K562 (cell line): ENCODE measurements at regions not wholly inside any gene's neighbourhood (a gene's known extent, or its start where the extent isn't known, plus 50 kb on each side); places are given as distances from the start of the nearest gene placed in this dataset.

Source experiments
- ATAC-seq: fragments of 200-7000 bp; cut with Tn5 transposase; 3 replicates; pipeline ENCODE4 v1.9.1; 2020; ENCODE audit warnings: moderate library complexity
- BruUV-seq: library from RNA; stranded (reverse); fragments of 400-500 nt; replicated peaks from 2 replicates; lab custom pipeline; 2021; lab: Mats Ljungman, UMichigan
- CTCF ChIA-PET: fragments of 300-600 bp; formaldehyde crosslinking; extraction: SDS; loops from one replicate; lab custom pipeline; 2021; ENCODE audit warnings: low intra/inter-chr PET ratio; lab: Yijun Ruan, JAX
- POLR2A ChIA-PET: fragments of 300-600, 350-650 bp; sonication (Branson Sonifier 250); formaldehyde crosslinking; extraction: SDS; loops from one replicate; lab custom pipeline; 2021; ENCODE audit warnings: antibody characterized with exemption, inconsistent platforms; lab: Yijun Ruan, JAX
- DNase-seq, 4 experiments: peaks; one replicate each; pipeline versions ENCODE4 v3.0.0 to v3.0.0-alpha.2; 2011 to 2018; ENCODE audit warnings: low spot score in 3 of 4, mixed read lengths in 3 of 4; ENCODE audit errors: extremely low read depth in 1 of 4
- FAIRE-seq: peaks from 2 replicates; lab custom pipeline; 2011; peaks lifted over from hg19 to GRCh38; lab: Jason Lieb, UNC
- H2AFZ ChIP-seq: 2 replicates; pipeline ENCODE4 v1.6.0; 2011; ENCODE audit warnings: low read depth, low read length, control low read depth, inconsistent platforms
- H3K27ac ChIP-seq: fragments of 200-600 bp; 3 replicates; pipeline ENCODE4 v1.8.0; 2011; ENCODE audit warnings: low read depth, mild to moderate bottlenecking, control low read depth, inconsistent platforms, low read length, moderate library complexity, mixed read lengths; ENCODE audit errors: extremely low read depth
- H3K27me3 ChIP-seq, 2 experiments: fragments of 300-600 bp in 1 of 2; 2 replicates in 1 of 2; 3 replicates in 1 of 2; pipeline versions ENCODE4 v1.6.0 to v1.8.0; 2011; ENCODE audit warnings: inconsistent platforms in 2 of 2, low read length in 2 of 2, mild to moderate bottlenecking in 1 of 2, mixed read lengths in 1 of 2, moderate library complexity in 1 of 2; ENCODE audit not compliant: control insufficient read depth in 2 of 2, insufficient read depth in 2 of 2
- H3K36me3 ChIP-seq: fragments of 300-600 bp; 3 replicates; pipeline ENCODE4 v1.8.0; 2011; ENCODE audit warnings: mild to moderate bottlenecking, low read length, inconsistent platforms; ENCODE audit not compliant: control insufficient read depth, insufficient read depth
- H3K4me1 ChIP-seq, 2 experiments: fragments of 200-600 bp in 1 of 2; replicated peaks in 1 of 2; 2 replicates in 1 of 2; 3 replicates in 1 of 2; pipeline versions ENCODE4 v1.5.1 to v1.8.0; 2011; ENCODE audit warnings: inconsistent platforms in 2 of 2, low read length in 2 of 2, mild to moderate bottlenecking in 1 of 2, mixed read lengths in 1 of 2, moderate library complexity in 1 of 2; ENCODE audit not compliant: control insufficient read depth in 2 of 2, insufficient read depth in 2 of 2
- H3K4me2 ChIP-seq: 2 replicates; pipeline ENCODE4 v1.6.1; 2011; ENCODE audit warnings: low read length, control low read depth, inconsistent platforms, mixed read lengths; ENCODE audit not compliant: insufficient read depth
- H3K4me3 ChIP-seq: fragments of 200-600 bp; sonication (generic), shearing (Covaris generic); 2 replicates; pipeline ENCODE4 v1.5.1; 2016; ENCODE audit warnings: control low read depth, inconsistent platforms
- H3K79me2 ChIP-seq: fragments of 200-600 bp; 3 replicates; pipeline ENCODE4 v1.8.0; 2011; ENCODE audit warnings: low read length, inconsistent platforms; ENCODE audit not compliant: control insufficient read depth, insufficient read depth
- H3K9ac ChIP-seq, 2 experiments: 2 replicates each; pipeline versions ENCODE4 v1.6.0 to v1.6.1; 2011; ENCODE audit warnings: low read depth in 2 of 2, low read length in 2 of 2, control low read depth in 1 of 2, inconsistent platforms in 1 of 2, mild to moderate bottlenecking in 1 of 2, mixed read lengths in 1 of 2; ENCODE audit not compliant: insufficient read depth in 1 of 2
- H3K9me1 ChIP-seq: one replicate; pipeline ENCODE4 v1.6.0; 2011; ENCODE audit warnings: inconsistent platforms, mild to moderate bottlenecking, low read length, moderate library complexity; ENCODE audit not compliant: control insufficient read depth, insufficient read depth
- H3K9me3 ChIP-seq: replicated peaks from 2 replicates; pipeline ENCODE4 v1.5.1; 2011; ENCODE audit warnings: low read depth, low read length, inconsistent platforms; ENCODE audit not compliant: control insufficient read depth, insufficient read depth
- H4K20me1 ChIP-seq: replicated peaks from 2 replicates; pipeline ENCODE4 v1.6.1; 2011; ENCODE audit warnings: low read length, inconsistent platforms, mixed read lengths; ENCODE audit not compliant: control insufficient read depth, insufficient read depth
- GATAD2B ChIP-seq: fragments of 450-650 bp; IDR thresholded peaks from 2 replicates; pipeline ENCODE4 v1.6.1; 2017; ENCODE audit warnings: mild to moderate bottlenecking, borderline replicate concordance
- HINFP ChIP-seq: fragments of 450-650 bp; conservative IDR thresholded peaks from 2 replicates; pipeline ENCODE4 v1.6.1; 2016; ENCODE audit warnings: missing genetic modification characterization, low read depth, mild to moderate bottlenecking, control low read depth, missing compliant biosample characterization
- HMBOX1 ChIP-seq: sonication (generic); IDR thresholded peaks from 2 replicates; pipeline ENCODE4 v1.6.1; 2016
- NR0B1 ChIP-seq: fragments of 450-650 bp; IDR thresholded peaks from one replicate; pipeline ENCODE4 v1.6.1; 2018; ENCODE audit warnings: mild to moderate bottlenecking, moderate library complexity; ENCODE audit not compliant: partially characterized antibody
- PRMT5 ChIP-seq: sonication (generic); formaldehyde crosslinking; IDR thresholded peaks from 2 replicates; pipeline ENCODE4 v1.5.0; 2020; ENCODE audit warnings: missing genetic modification reagents
- RBM14 ChIP-seq: fragments of 200-400 bp; formaldehyde crosslinking; IDR thresholded peaks from 2 replicates; pipeline ENCODE4 v1.6.1; 2018; ENCODE audit warnings: low read depth, mild to moderate bottlenecking, low read length, moderate library complexity, borderline replicate concordance; ENCODE audit not compliant: insufficient read depth
- RBM15 ChIP-seq: fragments of 200-400 bp; formaldehyde crosslinking; IDR thresholded peaks from 2 replicates; pipeline ENCODE4 v1.6.1; 2018; ENCODE audit warnings: mild to moderate bottlenecking, low read length, moderate library complexity; ENCODE audit not compliant: insufficient read depth
- SMARCA4 ChIP-seq: fragments of 450-650 bp; IDR thresholded peaks from 2 replicates; pipeline ENCODE4 v1.6.1; 2016
- SNRNP70 ChIP-seq: fragments of 200-400 bp; formaldehyde crosslinking; optimal IDR thresholded peaks from 2 replicates; pipeline ENCODE3; 2017; ENCODE audit warnings: low read depth, low read length
- SRSF7 ChIP-seq: fragments of 200-400 bp; formaldehyde crosslinking; optimal IDR thresholded peaks from 2 replicates; pipeline ENCODE3; 2017; ENCODE audit warnings: mild to moderate bottlenecking, low read depth, low read length
- TCF7 ChIP-seq: sonication (generic); IDR thresholded peaks from 2 replicates; pipeline ENCODE4 v1.6.1; 2016; ENCODE audit warnings: antibody characterized with exemption, borderline replicate concordance
- THAP7 ChIP-seq: fragments of 250-450 bp; sonication (Bioruptor Pico); IDR thresholded peaks from 2 replicates; pipeline ENCODE4 v1.5.0; 2021
- ZNF12 ChIP-seq: sonication (generic); formaldehyde crosslinking; IDR thresholded peaks from 2 replicates; pipeline ENCODE4 v1.4.0; 2020; ENCODE audit warnings: mild to moderate bottlenecking, missing genetic modification reagents
- ZNF445 ChIP-seq: fragments of 250-450 bp; sonication (Bioruptor Pico); IDR thresholded peaks from 2 replicates; pipeline ENCODE4 v1.4.0; 2020; ENCODE audit warnings: low read depth, mild to moderate bottlenecking, moderate library complexity
- ZNF780A ChIP-seq: fragments of 250-450 bp; sonication (Bioruptor Pico); IDR thresholded peaks from 2 replicates; pipeline ENCODE4 v1.5.0; 2021; ENCODE audit warnings: mild to moderate bottlenecking
- WGBS: fragments of 100-300 bp; shearing (Covaris generic); methylation state at CpG from one replicate; pipeline ENCODE4 v1.1.6; 2016; ENCODE audit warnings: low coverage, mixed read lengths; ENCODE audit not compliant: insufficient coverage; ENCODE audit errors: missing lambda C conversion rate; 5-methylcytosine and 5-hydroxymethylcytosine counted together
- in situ Hi-C: fragments of 300-500 bp; cut with MboI; formaldehyde crosslinking; loops from 4 replicates; pipeline ENCODE4 v1.15.0; 2018; ENCODE audit warnings: inconsistent platforms, mixed read lengths
- intact Hi-C: fragments of 100-400 bp; cut with micrococcal nuclease; formaldehyde crosslinking; loops from 2 replicates; pipeline ENCODE4 v1.14.2; 2022

- FAIRE-seq (no peak), DNase-seq (no peak), ATAC-seq (no peak)
- H3K4me1 ChIP-seq = no peaks in the 10 kb centered on the region
- H3K4me2 ChIP-seq = no peak overlapping the region
- ChIA-PET CTCF (no interaction called here), POLR2A (interaction anchor here (0.7 kb wide), 1 partner anchor 761 kb away, joined by 4 read pairs; no protein-coding TSS in a partner anchor)
- TF ChIP-seq HMBOX1 (no peak), ZNF780A (CRISPR knock-in tag) (no peak), RBM14 (no peak), HINFP (tag) (no peak), PRMT5 (CRISPR knock-in tag) (no peak), TCF7 (no peak), SNRNP70 (no peak), SMARCA4 (no peak), GATAD2B (no peak), NR0B1 (no peak), SRSF7 (no peak), RBM15 (no peak), ZNF12 (no peak), THAP7 (CRISPR knock-in tag) (no peak), ZNF445 (CRISPR knock-in tag) (no peak)
- no peak overlapping the region for H3K27ac ChIP-seq
- no peaks in the 10 kb centered on the region for H3K9me3 ChIP-seq
- H3K27me3 ChIP-seq = 0 out of 5 replicates have a peak, but pooled peaks cover 0 to 4% of the 10 kb centered on the region in 2 experiments
- H3K4me3 ChIP-seq = no peak overlapping the region
- no peaks in the 10 kb centered on the region for H4K20me1 ChIP-seq
- intact Hi-C loops = no loop called here
- WGBS = 2% methylated on average over 12 of the region's 12 CpGs
- no peaks in the 10 kb centered on the region for H3K9me1 ChIP-seq
- H2AFZ ChIP-seq = no peak overlapping the region
- no peaks in the 10 kb centered on the region for H3K36me3 ChIP-seq
- in situ Hi-C loops = no loop called here
- no peaks in the 10 kb centered on the region for H3K79me2 ChIP-seq
- BruUV-seq = no TSS peak
- no peak overlapping the region for H3K9ac ChIP-seq
Measured at GRCh38 chr14:89067293-89067972, 243.0 kb downstream of the TTC8 start.
